DMS153 treated with DMSO at 0.1 percent for 48 hours (cell line): ENCODE measurements at regions not wholly inside any gene's neighbourhood (a gene's known extent, or its start where the extent isn't known, plus 50 kb on each side); places are given as distances from the start of the nearest gene placed in this dataset.

ENCODE experiments used
- DNase-seq: peaks from one replicate; lab custom pipeline; 2025; ENCODE audit not compliant: unreplicated experiment; lab: John Stamatoyannopoulos, UW

GRCh38 chr12:74794522-74794921 is 256.9 kb downstream of the ATXN7L3B start:
- no peak for DNase-seq

GRCh38 chr12:74801625-74802024 is 264.0 kb downstream of the ATXN7L3B start:
- DNase-seq = no peak

GRCh38 chr12:74816398-74817175 is 279.0 kb downstream of the ATXN7L3B start:
- no peak for DNase-seq

- DNase-seq = no peak
These were observed 279.9 kb downstream of the ATXN7L3B start for GRCh38 chr12:74817499-74817898.

- DNase-seq = no peak
These were observed 280.8 kb downstream of the ATXN7L3B start for GRCh38 chr12:74818412-74818811.

GRCh38 chr12:74820324-74820723 is 282.7 kb downstream of the ATXN7L3B start:
- DNase-seq = no peak

- no peak for DNase-seq
These were observed 298.9 kb downstream of the ATXN7L3B start for GRCh38 chr12:74836567-74836966.

GRCh38 chr12:74846116-74846515 is 308.5 kb downstream of the ATXN7L3B start:
- DNase-seq = no peak

GRCh38 chr12:74847169-74847568 is 309.5 kb downstream of the ATXN7L3B start:
- no peak for DNase-seq

GRCh38 chr12:74848006-74848405 is 310.4 kb downstream of the ATXN7L3B start:
- no peak for DNase-seq

GRCh38 chr12:74849801-74850200 is 312.2 kb downstream of the ATXN7L3B start:
- no peak for DNase-seq

GRCh38 chr12:74871817-74872216 is 334.2 kb downstream of the ATXN7L3B start:
- DNase-seq = no peak

GRCh38 chr12:74885775-74886174 is 323.9 kb downstream of the KCNC2 start:
- no peak for DNase-seq

GRCh38 chr12:74889073-74889472 is 320.6 kb downstream of the KCNC2 start:
- no peak for DNase-seq

GRCh38 chr12:74889563-74890236 is 319.9 kb downstream of the KCNC2 start:
- DNase-seq = no peak

- DNase-seq = no peak
These were observed 319.4 kb downstream of the KCNC2 start for GRCh38 chr12:74890237-74890599.

- DNase-seq = no peak
These were observed 318.5 kb downstream of the KCNC2 start for GRCh38 chr12:74891083-74891668.

- no peak for DNase-seq
These were observed 317.5 kb downstream of the KCNC2 start for GRCh38 chr12:74892057-74892633.

GRCh38 chr12:74896186-74896585 is 313.5 kb downstream of the KCNC2 start:
- no peak for DNase-seq

GRCh38 chr12:74897425-74898211 is 312.0 kb downstream of the KCNC2 start:
- no peak for DNase-seq
